Activated CD4-positive, alpha-beta T cell treated with anti-CD3 and anti-CD28 coated beads, Interleukin-2, amount 50 U/mL, for 48 hours (primary cell): ENCODE measurements at regions not wholly inside any gene's neighbourhood (a gene's known extent, or its start where the extent isn't known, plus 50 kb on each side); places are given as distances from the start of the nearest gene placed in this dataset.
"Not testable (repeated sequence)": the region's sequence is repeated elsewhere in the genome, so short reads cannot be mapped to it uniquely, and the experiment has no call there.

Experiments used
- DNase-seq, 2 experiments: peaks; one replicate each; pipeline ENCODE4 v3.0.0-alpha.2; 2020

- DNase-seq, result peak; percentile 83 to 87
Measured at GRCh38 chr5:36739751-36740221, 133.4 kb downstream of the SLC1A3 start.

- DNase-seq, result no peak
Measured at GRCh38 chr5:36740259-36740898, 134.0 kb downstream of the SLC1A3 start.

DNA sequence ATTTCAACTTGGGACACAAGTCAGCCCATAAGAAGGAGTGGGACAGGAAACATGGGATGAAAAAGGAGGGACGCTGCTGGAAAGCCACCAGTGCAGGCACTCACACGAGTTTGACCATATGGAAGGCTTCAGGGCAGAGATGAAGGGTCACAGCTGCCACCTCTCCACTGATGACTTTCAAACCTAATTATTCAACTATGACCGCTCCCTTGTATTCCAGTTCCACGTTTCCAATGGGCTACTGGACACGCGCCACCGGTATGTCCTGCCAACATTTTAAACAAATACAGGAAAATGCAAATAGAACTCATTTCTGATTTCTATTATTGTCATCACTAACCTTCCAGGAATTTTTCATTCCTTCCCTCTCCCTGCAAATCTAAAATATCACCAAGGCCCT, 134.7 kb downstream of the SLC1A3 start:
- no peak for DNase-seq

DNA sequence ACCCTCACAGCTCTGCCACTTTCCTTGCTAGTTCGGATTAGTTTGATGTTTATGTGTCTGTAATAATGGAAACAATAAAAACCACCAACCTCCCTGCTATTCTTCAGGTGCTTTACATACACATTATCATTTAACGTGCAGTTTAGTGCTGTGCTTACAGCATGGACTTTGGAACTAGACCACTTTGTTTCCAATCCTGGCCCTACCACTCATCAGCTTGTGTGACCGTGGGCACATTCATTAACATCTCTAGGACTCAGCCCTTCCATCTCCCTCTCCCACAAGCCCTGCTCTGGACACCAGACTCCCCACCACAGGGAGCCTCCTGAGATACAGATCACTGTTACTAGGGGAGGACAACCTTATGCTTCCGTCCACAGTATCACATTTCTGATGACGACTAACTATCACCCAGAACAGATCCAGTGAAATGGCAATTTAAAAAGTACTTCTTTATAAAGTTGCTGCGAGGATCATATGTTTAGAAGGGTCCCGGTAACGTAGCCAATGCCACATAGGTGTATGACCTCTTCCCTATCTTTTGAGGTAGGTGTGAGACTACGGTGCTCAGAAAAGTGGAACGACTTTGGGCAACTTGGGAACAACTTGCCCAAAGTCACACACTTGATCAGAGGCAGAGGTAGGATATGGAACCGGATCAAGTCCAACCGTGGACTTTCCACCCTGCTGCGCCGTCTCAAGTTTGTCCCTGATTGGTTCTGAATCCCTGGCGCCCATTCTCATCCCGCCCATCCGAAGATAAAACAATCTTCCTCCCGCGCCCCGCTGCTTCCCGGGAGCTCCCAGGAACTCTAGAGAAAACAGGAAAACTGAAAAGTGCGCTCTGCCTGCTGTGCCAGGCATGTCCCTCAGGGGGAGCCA, 132.4 kb upstream of the NIPBL start:
- no peak for DNase-seq

DNA sequence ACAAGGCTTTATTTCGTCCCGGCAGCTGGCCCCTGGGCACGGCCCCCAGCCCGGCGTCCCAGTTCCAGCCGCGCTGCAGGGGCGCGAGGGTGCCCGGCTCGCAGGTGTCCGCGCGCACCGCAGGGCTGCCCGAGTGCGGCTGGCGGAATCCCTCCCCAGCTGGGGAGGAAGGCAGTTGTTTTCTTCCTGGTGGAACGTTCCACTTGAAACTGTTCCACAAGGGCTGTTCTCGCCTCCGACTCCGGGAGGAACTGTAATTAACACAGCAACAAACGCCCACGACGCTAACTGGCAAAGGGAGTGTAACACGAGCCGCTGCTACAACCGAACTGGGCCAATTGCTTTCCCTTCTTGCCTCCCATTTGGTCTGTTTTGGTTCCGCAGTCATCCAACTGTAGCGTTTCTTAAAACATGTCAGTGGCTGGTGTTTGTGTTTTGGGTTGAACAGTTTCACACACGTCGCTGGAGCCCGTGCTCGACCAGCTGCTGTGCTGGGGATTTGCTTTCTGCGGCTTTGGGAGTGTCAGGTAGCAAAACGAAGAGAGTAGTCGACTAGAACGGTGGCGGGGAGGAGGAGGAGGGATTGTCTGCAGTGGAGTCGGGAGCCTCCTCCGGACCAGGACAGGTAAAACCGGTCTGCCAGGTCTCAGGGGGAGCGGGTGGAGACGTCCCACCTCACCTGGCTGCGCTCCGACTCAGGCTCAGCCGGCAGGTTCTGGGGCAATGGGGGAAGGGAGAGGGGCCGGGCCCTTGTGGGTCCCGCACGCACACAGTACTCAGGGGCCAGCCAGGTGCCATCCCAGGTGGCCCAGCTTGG, 131.6 kb upstream of the NIPBL start:
- DNase-seq, result peak; percentile 35 to 50

DNA sequence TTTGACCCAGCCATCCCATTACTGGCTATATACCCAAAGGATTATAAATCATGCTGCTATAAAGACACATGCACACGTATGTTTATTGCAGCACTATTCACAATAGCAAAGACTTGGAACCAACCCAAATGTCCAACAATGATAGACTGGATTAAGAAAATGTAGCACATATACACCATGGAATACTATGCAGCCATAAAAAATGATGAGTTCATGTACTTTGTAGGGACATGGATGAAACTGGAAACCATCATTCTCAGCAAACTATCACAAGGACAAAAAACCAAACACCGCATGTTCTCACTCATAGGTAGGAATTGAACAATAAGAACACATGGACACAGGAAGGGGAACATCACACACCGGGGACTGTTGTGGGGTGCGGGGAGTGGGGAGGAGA, 128.8 kb upstream of the NIPBL start:
- not testable (repeated sequence) for DNase-seq

GRCh38 chr5:36751886-36752285, 124.7 kb upstream of the NIPBL start:
- no peak for DNase-seq

DNA sequence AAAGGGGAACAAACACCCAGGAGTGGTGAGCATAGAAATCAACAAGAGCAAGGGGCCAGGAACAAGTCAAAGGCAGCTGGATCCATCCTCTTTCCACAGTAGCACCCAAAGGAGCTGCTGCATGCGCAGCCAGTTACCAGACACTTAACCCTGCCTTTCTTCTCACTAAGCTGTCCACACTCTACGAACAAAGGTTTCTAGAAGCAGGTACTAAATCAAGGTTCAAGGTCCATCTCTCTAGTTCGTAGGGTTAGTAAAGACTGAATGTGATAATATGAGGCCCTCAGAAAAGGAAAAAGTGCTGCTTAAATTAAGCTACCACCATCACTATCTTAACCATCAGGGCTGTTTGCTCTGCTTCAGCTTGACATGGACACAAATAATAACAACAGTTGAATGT, 121.2 kb upstream of the NIPBL start:
- DNase-seq, result no peak

DNA sequence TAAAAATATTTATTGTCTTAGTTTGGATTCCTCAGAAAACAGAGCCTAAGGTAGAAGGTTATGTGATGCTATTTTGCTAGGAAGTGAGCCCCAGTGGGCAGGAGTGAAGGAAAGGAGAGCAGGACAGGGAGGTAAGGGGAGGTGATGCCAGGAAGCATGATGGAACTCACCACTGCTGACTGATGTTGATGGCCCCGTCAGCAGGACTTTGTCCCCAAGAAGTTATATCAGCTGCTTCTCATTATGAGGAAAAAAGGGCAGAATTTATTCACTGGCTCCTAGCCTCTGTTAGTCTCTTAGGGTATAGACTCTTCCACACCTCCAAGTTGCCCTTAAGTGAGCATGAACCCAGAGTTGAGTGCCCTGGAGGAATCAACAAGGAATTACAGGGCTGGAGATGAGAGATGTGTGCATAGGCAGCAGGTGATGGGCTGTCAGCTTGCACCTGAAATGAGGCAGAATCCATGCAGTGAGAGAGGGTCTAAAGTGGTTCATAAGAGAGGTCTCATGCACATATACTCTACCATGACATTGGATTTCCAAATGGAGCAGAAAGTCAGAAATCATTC, 120.6 kb upstream of the NIPBL start:
- DNase-seq, result no peak

DNA sequence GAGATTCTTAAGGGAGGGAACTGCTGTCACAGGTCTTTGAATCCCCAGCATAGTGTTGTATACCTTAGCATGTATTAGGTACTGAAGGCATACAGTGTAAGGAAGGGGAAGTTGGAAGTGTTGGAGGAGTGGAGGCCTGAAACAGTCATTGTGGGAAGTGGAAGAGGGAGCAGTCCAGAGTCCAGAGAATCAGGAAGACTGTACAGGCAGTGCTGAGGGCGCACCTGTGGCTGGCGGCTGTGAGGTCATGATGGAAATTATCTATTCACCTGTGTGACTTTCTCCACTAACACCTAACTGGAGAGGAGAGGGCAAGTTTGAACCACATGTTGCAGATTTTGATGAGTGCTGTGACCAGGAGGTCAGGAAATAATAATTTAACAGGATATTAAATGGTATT, 119.7 kb upstream of the NIPBL start:
- DNase-seq, result no peak

GRCh38 chr5:36759117-36759516, 117.5 kb upstream of the NIPBL start:
- DNase-seq, result no peak

- DNase-seq, result no peak
Measured at GRCh38 chr5:36763454-36763853, 113.1 kb upstream of the NIPBL start.

- DNase-seq, result no peak
Measured at GRCh38 chr5:36765876-36766275, 110.7 kb upstream of the NIPBL start.

GRCh38 chr5:36766981-36767380, 109.6 kb upstream of the NIPBL start:
- DNase-seq, result no peak

GRCh38 chr5:36768450-36768849, 108.1 kb upstream of the NIPBL start:
- DNase-seq, result no peak

DNA sequence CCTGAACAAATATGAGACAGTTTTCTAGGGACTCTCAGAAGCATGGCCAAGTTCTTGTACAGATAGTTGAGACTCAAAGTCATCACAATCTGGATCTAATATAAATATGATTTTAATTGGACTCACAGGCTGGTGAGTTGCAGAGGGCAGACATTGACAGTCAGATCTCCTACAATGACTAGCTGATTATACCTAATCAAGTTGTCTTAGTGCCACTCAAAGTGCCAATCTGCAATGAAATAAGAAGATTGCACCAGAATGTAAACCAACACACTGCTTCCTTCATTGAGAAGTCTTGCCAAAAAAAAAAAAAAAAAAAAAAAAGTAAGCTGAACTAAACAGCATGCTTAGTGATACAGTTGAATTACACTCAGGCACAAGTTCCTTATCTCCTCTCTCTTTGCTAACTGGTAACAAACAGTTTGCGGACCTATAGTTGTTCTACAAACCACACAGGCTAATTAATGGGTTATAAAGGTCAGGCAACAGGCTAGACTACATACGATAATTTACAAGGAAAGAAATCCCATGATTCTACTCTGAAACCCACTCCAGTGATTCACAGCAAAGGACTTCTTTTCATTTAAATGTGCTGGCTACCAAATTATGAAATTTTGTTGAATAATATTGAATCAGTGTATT, 107.3 kb upstream of the NIPBL start:
- DNase-seq, result no peak

DNA sequence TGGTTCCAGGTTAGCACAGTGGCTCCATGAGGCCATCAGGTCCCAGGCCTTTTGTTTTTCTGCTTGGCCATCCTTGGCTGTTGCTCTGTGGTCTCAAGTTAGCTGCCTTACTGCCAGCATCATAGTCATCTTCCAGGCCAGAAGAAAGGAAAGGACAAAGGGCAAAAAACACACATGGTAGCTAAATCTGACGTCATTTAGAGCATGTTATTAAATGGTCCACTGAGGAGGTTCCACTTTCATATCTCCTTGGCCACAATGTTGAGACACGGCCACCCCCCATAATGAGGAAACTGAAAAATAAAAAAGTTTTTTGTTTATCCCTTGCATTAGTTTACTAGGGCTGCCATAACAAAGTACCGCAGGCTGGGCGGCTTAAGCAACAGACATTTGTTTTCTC, 106.4 kb upstream of the NIPBL start:
- DNase-seq, result no peak

GRCh38 chr5:36772276-36773140, 104.1 kb upstream of the NIPBL start:
- DNase-seq, result no peak

GRCh38 chr5:36777105-36777757, 99.3 kb upstream of the NIPBL start:
- DNase-seq, result no peak

DNA sequence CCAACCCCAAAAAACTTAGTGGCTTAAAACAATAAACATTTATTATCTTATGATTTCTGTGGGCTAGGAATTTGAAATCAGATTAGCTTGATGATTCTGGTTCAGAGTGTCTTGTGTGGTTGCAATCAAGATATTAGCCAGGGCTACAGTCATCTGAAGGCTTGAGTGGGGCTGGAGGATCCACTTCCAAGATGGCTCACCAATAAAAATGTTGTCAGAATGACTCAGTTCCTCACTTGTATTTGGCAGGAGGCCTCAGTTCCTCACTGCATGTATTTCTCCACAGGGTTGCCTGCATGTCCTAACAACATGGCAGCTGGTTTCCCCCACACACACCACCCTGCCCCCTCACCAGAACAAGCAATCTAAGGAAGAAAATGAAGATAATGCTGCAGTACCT, 98.2 kb upstream of the NIPBL start:
- DNase-seq, result no peak

DNA sequence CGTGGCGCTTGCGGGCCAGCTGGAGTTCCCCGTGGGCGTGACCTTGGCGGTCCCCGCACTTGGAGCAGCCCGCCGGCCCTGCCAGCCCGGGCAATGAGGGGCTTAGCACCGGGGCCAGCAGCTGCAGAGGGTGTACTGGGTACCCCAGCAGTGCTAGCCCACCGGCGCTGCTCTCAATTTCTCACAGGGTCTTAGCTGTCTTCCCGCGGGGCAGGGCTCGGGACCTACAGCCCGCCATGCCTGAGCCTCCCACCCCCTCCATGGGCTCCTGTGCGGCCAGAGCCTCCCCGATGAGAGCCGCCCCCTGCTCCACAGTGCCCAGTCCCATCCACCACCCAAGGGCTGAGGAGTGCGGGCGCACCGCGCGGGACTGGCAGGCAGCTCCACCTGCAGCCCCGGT, 94.0 kb upstream of the NIPBL start:
- DNase-seq, result not testable (repeated sequence)
